MM.1S (cell line): ENCODE measurements at regions not wholly inside any gene's neighbourhood (a gene's known extent, or its start where the extent isn't known, plus 50 kb on each side); places are given as distances from the start of the nearest gene placed in this dataset.

ENCODE experiments used
- EZH2 ChIP-seq: fragments of 300-600 bp; sonication (generic); optimal IDR thresholded peaks from 2 replicates; pipeline ENCODE3; 2017; ENCODE audit warnings: low read depth, mild to moderate bottlenecking, antibody characterized with exemption, low read length, mixed read lengths
- EZH2phosphoT487 ChIP-seq: fragments of 300-600 bp; sonication (generic); IDR thresholded peaks from 2 replicates; pipeline ENCODE4 v1.6.1; 2018; ENCODE audit warnings: antibody characterized with exemption, low read length
- TF ChIP-seq, protein P1 (sequence below): fragments of 300-600 bp; sonication (generic); IDR thresholded peaks from 2 replicates; pipeline ENCODE4 v1.5.1; 2016; ENCODE audit warnings: antibody characterized with exemption, low read length, mixed read lengths

DNA sequence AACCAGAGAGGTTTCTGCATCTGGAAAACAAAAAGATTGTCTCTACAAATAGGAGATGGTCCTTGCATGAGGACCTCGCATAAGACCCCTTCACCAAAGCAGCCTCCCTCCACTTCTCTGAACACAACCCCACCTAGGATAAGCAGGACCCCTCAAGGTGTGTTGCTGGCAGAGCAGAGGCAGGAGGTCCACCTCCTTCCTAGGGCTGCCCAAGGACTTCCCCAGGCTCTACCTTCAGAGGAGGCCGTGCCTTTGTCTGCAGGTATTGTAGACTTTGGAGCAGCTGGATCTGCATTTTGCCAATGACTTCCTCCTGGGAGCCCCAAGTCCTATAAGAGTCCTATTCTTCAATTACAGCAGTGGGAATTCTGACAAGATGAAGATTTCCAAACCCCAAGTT lies 67.3 kb upstream of the TSPAN11 start:
- TF ChIP-seq, protein P1, sequence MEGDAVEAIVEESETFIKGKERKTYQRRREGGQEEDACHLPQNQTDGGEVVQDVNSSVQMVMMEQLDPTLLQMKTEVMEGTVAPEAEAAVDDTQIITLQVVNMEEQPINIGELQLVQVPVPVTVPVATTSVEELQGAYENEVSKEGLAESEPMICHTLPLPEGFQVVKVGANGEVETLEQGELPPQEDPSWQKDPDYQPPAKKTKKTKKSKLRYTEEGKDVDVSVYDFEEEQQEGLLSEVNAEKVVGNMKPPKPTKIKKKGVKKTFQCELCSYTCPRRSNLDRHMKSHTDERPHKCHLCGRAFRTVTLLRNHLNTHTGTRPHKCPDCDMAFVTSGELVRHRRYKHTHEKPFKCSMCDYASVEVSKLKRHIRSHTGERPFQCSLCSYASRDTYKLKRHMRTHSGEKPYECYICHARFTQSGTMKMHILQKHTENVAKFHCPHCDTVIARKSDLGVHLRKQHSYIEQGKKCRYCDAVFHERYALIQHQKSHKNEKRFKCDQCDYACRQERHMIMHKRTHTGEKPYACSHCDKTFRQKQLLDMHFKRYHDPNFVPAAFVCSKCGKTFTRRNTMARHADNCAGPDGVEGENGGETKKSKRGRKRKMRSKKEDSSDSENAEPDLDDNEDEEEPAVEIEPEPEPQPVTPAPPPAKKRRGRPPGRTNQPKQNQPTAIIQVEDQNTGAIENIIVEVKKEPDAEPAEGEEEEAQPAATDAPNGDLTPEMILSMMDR, result no peak
- TF ChIP-seq EZH2 (no peak), EZH2phosphoT487 (no peak)
